CD4-positive, alpha-beta T cell treated with Interleukin-6 at 100 ng/mL for 8 hours (primary cell): ENCODE measurements at regions not wholly inside any gene's neighbourhood (a gene's known extent, or its start where the extent isn't known, plus 50 kb on each side); places are given as distances from the start of the nearest gene placed in this dataset.
"Not testable (repeated sequence)": the region's sequence is repeated elsewhere in the genome, so short reads cannot be mapped to it uniquely, and the experiment has no call there.

Source experiments
- DNase-seq: peaks from one replicate; pipeline ENCODE4 v3.0.0-alpha.2; 2020; ENCODE audit warnings: mixed read lengths, low spot score

- DNase-seq, result peak; percentile 3
Measured at GRCh38 chr14:22386924-22387775, 201.9 kb downstream of the DAD1 start.

- DNase-seq, result no peak
Measured at GRCh38 chr14:22384974-22385526, 204.0 kb downstream of the DAD1 start.

GRCh38 chr14:22384167-22384549 is 204.9 kb downstream of the DAD1 start:
- no peak for DNase-seq

- DNase-seq, result no peak
Measured at GRCh38 chr14:22383515-22384166, 205.4 kb downstream of the DAD1 start.

- DNase-seq, result no peak
Measured at GRCh38 chr14:22382955-22383354, 206.1 kb downstream of the DAD1 start.

GRCh38 chr14:22382395-22382794 is 206.6 kb downstream of the DAD1 start:
- DNase-seq, result no peak

GRCh38 chr14:22381766-22382165 is 207.3 kb downstream of the DAD1 start:
- DNase-seq, result no peak

- no peak for DNase-seq
Measured at GRCh38 chr14:22381408-22381760, 207.6 kb downstream of the DAD1 start.

GRCh38 chr14:22380571-22381407 is 208.2 kb downstream of the DAD1 start:
- no peak for DNase-seq

GRCh38 chr14:22379727-22380126 is 209.3 kb downstream of the DAD1 start:
- no peak for DNase-seq

GRCh38 chr14:22378181-22378580 is 210.8 kb downstream of the DAD1 start:
- DNase-seq, result no peak

GRCh38 chr14:22375321-22375930 is 213.6 kb downstream of the DAD1 start:
- no peak for DNase-seq

GRCh38 chr14:22370084-22370847 is 218.8 kb downstream of the DAD1 start:
- no peak for DNase-seq

- DNase-seq, result no peak
Measured at GRCh38 chr14:22358726-22359125, 230.3 kb downstream of the DAD1 start.

GRCh38 chr14:22349281-22349680 is 239.7 kb downstream of the DAD1 start:
- not testable (repeated sequence) for DNase-seq

- no peak for DNase-seq
Measured at GRCh38 chr14:22344673-22345072, 244.4 kb downstream of the DAD1 start.

- DNase-seq, result not testable (repeated sequence)
Measured at GRCh38 chr14:22344209-22344608, 244.8 kb downstream of the DAD1 start.

GRCh38 chr14:22341049-22341448 is 248.0 kb downstream of the DAD1 start:
- no peak for DNase-seq

GRCh38 chr14:22338917-22339715 is 249.9 kb downstream of the DAD1 start:
- DNase-seq, result no peak

- no peak for DNase-seq
Measured at GRCh38 chr14:22338381-22338780, 250.6 kb downstream of the DAD1 start.
